WTC11 (cell line): ENCODE measurements at regions not wholly inside any gene's neighbourhood (a gene's known extent, or its start where the extent isn't known, plus 50 kb on each side); places are given as distances from the start of the nearest gene placed in this dataset.

Experiments used
- ATAC-seq: fragments of 200-7000 bp; cut with Tn5 transposase; 2 replicates; pipeline ENCODE4 v1.10.0; 2021; ENCODE audit warnings: mild to moderate bottlenecking, moderate library complexity
- CTCF ChIA-PET: fragments of 300-600 bp; sonication (Branson Sonifier 250); formaldehyde crosslinking; loops from one replicate; lab custom pipeline; 2021; ENCODE audit warnings: antibody characterized with exemption; lab: Charles Lee
- POLR2A ChIA-PET: fragments of 350-600 bp; sonication (Branson Sonifier 250); formaldehyde crosslinking; loops from one replicate; lab custom pipeline; 2021; ENCODE audit warnings: antibody characterized with exemption; lab: Charles Lee
- DNase-seq: peaks from one replicate; pipeline ENCODE4 v3.0.0; 2021; ENCODE audit warnings: low spot score
- H3K27ac Mint-ChIP-seq: 2 replicates; pipeline ENCODE4 v1.8.0; 2021; ENCODE audit warnings: mixed read lengths
- H3K27me3 Mint-ChIP-seq: 2 replicates; pipeline ENCODE4 v1.8.0; 2021; ENCODE audit warnings: low read depth, mild to moderate bottlenecking, moderate library complexity, mixed read lengths
- H3K36me3 Mint-ChIP-seq: 2 replicates; pipeline ENCODE4 v1.8.0; 2021; ENCODE audit warnings: mixed read lengths
- H3K4me1 Mint-ChIP-seq: 2 replicates; pipeline ENCODE4 v1.8.0; 2022; ENCODE audit warnings: mixed read lengths
- H3K4me3 Mint-ChIP-seq: 2 replicates; pipeline ENCODE4 v1.8.0; 2021; ENCODE audit warnings: mild to moderate bottlenecking, moderate library complexity, mixed read lengths
- H3K9me3 Mint-ChIP-seq: 2 replicates; pipeline ENCODE4 v1.8.0; 2021; ENCODE audit warnings: mixed read lengths
- CBFB ChIP-seq: sonication (generic); formaldehyde crosslinking; IDR thresholded peaks from 2 replicates; pipeline ENCODE4 v1.8.1; 2022; ENCODE audit warnings: mild to moderate bottlenecking, low read depth, missing genetic modification reagents
- ELF4 ChIP-seq: sonication (generic); formaldehyde crosslinking; IDR thresholded peaks from 2 replicates; pipeline ENCODE4 v1.8.1; 2022; ENCODE audit warnings: low read depth, mild to moderate bottlenecking, moderate library complexity, missing genetic modification reagents
- ESRRA ChIP-seq: sonication (generic); formaldehyde crosslinking; IDR thresholded peaks from 2 replicates; pipeline ENCODE4 v1.8.1; 2022; ENCODE audit warnings: mild to moderate bottlenecking, missing genetic modification reagents, borderline replicate concordance
- GABPB1 ChIP-seq: sonication (generic); formaldehyde crosslinking; IDR thresholded peaks from 2 replicates; pipeline ENCODE4 v1.8.1; 2023; ENCODE audit warnings: mild to moderate bottlenecking, missing genetic modification reagents
- GRHL2 ChIP-seq: fragments of 250-450 bp; sonication (Bioruptor Pico); IDR thresholded peaks from 2 replicates; pipeline ENCODE4 v1.8.0; 2022; ENCODE audit warnings: mild to moderate bottlenecking, moderate library complexity; ENCODE audit not compliant: insufficient replicate concordance, severe bottlenecking
- IRF1 ChIP-seq: sonication (generic); formaldehyde crosslinking; IDR thresholded peaks from 2 replicates; pipeline ENCODE4 v1.8.0; 2023; ENCODE audit warnings: missing genetic modification reagents
- JAZF1 ChIP-seq: fragments of 250-450 bp; sonication (Bioruptor Pico); IDR thresholded peaks from 2 replicates; pipeline ENCODE4 v1.9.0; 2021; ENCODE audit warnings: moderate library complexity, mild to moderate bottlenecking, inconsistent platforms
- NR1H2 ChIP-seq: sonication (generic); formaldehyde crosslinking; IDR thresholded peaks from 2 replicates; pipeline ENCODE4 v1.9.0; 2021; ENCODE audit warnings: mild to moderate bottlenecking, moderate library complexity, missing genetic modification reagents
- NR2C2 ChIP-seq: sonication (generic); formaldehyde crosslinking; IDR thresholded peaks from 2 replicates; pipeline ENCODE4 v1.8.0; 2022; ENCODE audit warnings: mild to moderate bottlenecking, missing genetic modification reagents
- OVOL2 ChIP-seq: fragments of 250-450 bp; sonication (Bioruptor Pico); IDR thresholded peaks from 2 replicates; pipeline ENCODE4 v1.9.0; 2021; ENCODE audit warnings: mild to moderate bottlenecking, borderline replicate concordance
- SOX15 ChIP-seq: fragments of 250-450 bp; sonication (Bioruptor Pico); IDR thresholded peaks from 2 replicates; pipeline ENCODE4 v1.9.0; 2021; ENCODE audit warnings: mild to moderate bottlenecking
- TEAD1 ChIP-seq: sonication (generic); formaldehyde crosslinking; IDR thresholded peaks from 2 replicates; pipeline ENCODE4 v1.8.0; 2022; ENCODE audit warnings: mild to moderate bottlenecking, missing genetic modification reagents
- USF2 ChIP-seq: sonication (generic); formaldehyde crosslinking; IDR thresholded peaks from 2 replicates; pipeline ENCODE4 v1.8.1; 2023; ENCODE audit warnings: mild to moderate bottlenecking, missing genetic modification reagents, moderate library complexity
- ZBTB21 ChIP-seq: sonication (generic); formaldehyde crosslinking; IDR thresholded peaks from 2 replicates; pipeline ENCODE4 v1.8.1; 2023; ENCODE audit warnings: mild to moderate bottlenecking, missing genetic modification reagents, borderline replicate concordance
- ZNF263 ChIP-seq: sonication (generic); formaldehyde crosslinking; IDR thresholded peaks from 2 replicates; pipeline ENCODE4 v1.8.1; 2022; ENCODE audit warnings: low read depth, mild to moderate bottlenecking, moderate library complexity, missing genetic modification reagents
- ZNF281 ChIP-seq: sonication (generic); formaldehyde crosslinking; IDR thresholded peaks from 2 replicates; pipeline ENCODE4 v1.8.0; 2023; ENCODE audit warnings: mild to moderate bottlenecking, missing genetic modification reagents
- ZSCAN18 ChIP-seq: fragments of 250-450 bp; sonication (Bioruptor Pico); IDR thresholded peaks from 2 replicates; pipeline ENCODE4 v2.1.2; 2022; ENCODE audit warnings: mild to moderate bottlenecking, moderate library complexity
- TF ChIP-seq, protein P1 (sequence below): fragments of 250-450 bp; sonication (Bioruptor Pico); IDR thresholded peaks from 2 replicates; pipeline ENCODE4 v1.8.0; 2021; ENCODE audit warnings: mild to moderate bottlenecking
- TF ChIP-seq, protein P2 (sequence below): sonication (generic); formaldehyde crosslinking; IDR thresholded peaks from 2 replicates; pipeline ENCODE4 v1.8.0; 2022; ENCODE audit warnings: mild to moderate bottlenecking, missing genetic modification reagents
- TF ChIP-seq, protein P3 (sequence below): sonication (generic); formaldehyde crosslinking; IDR thresholded peaks from 2 replicates; pipeline ENCODE4 v1.8.1; 2022; ENCODE audit warnings: mild to moderate bottlenecking, moderate library complexity, missing genetic modification reagents
- TF ChIP-seq, protein P4 (sequence below): sonication (generic); formaldehyde crosslinking; IDR thresholded peaks from 2 replicates; pipeline ENCODE4 v1.8.1; 2023; ENCODE audit warnings: mild to moderate bottlenecking, moderate library complexity, missing genetic modification reagents
- TF ChIP-seq, protein P5 (sequence below): fragments of 250-450 bp; sonication (Bioruptor Pico); IDR thresholded peaks from 2 replicates; pipeline ENCODE4 v1.9.0; 2021; ENCODE audit warnings: mild to moderate bottlenecking

DNA sequence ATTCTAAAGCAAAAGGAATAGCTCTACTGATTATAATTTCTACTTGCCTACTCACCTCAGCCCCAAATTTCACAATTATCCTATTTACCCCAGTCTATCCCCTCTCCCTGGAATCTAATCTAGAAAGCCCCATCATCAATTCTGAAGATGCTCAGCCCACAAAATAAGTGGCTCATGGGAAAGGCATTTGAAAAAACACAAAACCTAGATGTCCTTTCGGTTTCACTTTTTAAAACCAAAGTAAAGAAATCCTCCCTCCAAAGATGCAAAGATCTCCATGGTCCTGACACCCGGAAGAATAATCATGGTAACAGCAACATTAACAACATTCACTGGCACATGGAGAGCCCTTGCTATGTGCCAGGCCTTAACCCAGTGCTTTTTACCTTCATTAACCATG, 224.8 kb downstream of the FGFR2 start (continued):
- TF ChIP-seq, protein P1, sequence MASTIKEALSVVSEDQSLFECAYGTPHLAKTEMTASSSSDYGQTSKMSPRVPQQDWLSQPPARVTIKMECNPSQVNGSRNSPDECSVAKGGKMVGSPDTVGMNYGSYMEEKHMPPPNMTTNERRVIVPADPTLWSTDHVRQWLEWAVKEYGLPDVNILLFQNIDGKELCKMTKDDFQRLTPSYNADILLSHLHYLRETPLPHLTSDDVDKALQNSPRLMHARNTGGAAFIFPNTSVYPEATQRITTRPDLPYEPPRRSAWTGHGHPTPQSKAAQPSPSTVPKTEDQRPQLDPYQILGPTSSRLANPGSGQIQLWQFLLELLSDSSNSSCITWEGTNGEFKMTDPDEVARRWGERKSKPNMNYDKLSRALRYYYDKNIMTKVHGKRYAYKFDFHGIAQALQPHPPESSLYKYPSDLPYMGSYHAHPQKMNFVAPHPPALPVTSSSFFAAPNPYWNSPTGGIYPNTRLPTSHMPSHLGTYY (CRISPR knock-in tag) = no peak
- TF ChIP-seq JAZF1 (CRISPR knock-in tag) (no peak), USF2 (CRISPR knock-in tag) (no peak), GRHL2 (CRISPR knock-in tag) (no peak), NR1H2 (CRISPR knock-in tag) (no peak), GABPB1 (no peak)
- TF ChIP-seq, protein P2, sequence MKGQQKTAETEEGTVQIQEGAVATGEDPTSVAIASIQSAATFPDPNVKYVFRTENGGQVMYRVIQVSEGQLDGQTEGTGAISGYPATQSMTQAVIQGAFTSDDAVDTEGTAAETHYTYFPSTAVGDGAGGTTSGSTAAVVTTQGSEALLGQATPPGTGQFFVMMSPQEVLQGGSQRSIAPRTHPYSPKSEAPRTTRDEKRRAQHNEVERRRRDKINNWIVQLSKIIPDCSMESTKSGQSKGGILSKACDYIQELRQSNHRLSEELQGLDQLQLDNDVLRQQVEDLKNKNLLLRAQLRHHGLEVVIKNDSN = no peak

- ChIA-PET POLR2A (no interaction called here), CTCF (no interaction called here)
- Mint-ChIP-seq H3K27me3 (no peaks in the 10 kb centered on the region), H3K27ac (no peak overlapping the region), H3K4me3 (no peak overlapping the region), H3K36me3 (no peaks in the 10 kb centered on the region), H3K9me3 (no peaks in the 10 kb centered on the region), H3K4me1 (no peaks in the 10 kb centered on the region)
- ATAC-seq (no peak), DNase-seq (no peak)
- TF ChIP-seq, protein P3, sequence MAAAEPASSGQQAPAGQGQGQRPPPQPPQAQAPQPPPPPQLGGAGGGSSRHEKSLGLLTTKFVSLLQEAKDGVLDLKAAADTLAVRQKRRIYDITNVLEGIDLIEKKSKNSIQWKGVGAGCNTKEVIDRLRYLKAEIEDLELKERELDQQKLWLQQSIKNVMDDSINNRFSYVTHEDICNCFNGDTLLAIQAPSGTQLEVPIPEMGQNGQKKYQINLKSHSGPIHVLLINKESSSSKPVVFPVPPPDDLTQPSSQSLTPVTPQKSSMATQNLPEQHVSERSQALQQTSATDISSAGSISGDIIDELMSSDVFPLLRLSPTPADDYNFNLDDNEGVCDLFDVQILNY (CRISPR knock-in tag) = no peak
- TF ChIP-seq, protein P4, sequence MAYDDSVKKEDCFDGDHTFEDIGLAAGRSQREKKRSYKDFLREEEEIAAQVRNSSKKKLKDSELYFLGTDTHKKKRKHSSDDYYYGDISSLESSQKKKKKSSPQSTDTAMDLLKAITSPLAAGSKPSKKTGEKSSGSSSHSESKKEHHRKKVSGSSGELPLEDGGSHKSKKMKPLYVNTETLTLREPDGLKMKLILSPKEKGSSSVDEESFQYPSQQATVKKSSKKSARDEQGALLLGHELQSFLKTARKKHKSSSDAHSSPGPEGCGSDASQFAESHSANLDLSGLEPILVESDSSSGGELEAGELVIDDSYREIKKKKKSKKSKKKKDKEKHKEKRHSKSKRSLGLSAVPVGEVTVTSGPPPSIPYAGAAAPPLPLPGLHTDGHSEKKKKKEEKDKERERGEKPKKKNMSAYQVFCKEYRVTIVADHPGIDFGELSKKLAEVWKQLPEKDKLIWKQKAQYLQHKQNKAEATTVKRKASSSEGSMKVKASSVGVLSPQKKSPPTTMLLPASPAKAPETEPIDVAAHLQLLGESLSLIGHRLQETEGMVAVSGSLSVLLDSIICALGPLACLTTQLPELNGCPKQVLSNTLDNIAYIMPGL = no peak
- TF ChIP-seq ZNF281 (CRISPR knock-in tag) (no peak), ZBTB21 (CRISPR knock-in tag) (no peak), ZNF263 (no peak), CBFB (CRISPR knock-in tag) (no peak)
Measured at GRCh38 chr10:121374121-121374520, 224.1 kb downstream of the FGFR2 start.

DNA sequence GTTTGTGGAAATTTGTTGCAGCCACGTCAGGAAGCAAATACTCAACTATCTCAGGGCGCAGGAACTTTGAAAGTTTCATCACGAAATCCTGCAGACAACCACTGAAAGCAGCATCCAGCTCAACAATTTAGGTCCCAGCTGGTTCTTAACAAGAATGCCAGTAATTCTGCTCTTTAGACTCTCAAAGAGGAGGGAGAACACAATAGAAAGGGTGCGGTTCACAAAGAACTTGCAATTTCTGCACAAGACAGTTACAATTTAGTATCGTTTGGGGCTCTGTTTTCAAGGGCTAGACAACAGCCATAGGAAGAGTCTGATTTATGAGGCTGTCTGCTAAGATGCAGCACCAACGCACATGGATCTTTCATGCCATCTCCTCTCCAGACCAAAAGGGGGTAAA, 223.1 kb downstream of the FGFR2 start:
- H3K36me3 Mint-ChIP-seq = no peaks in the 10 kb centered on the region
- no peak for ATAC-seq
- no peaks in the 10 kb centered on the region for H3K27me3 Mint-ChIP-seq
- no peak for DNase-seq
- no peaks in the 10 kb centered on the region for H3K9me3 Mint-ChIP-seq
- ChIA-PET POLR2A (no interaction called here), CTCF (no interaction called here)
- no peak overlapping the region for H3K4me3 Mint-ChIP-seq
- H3K27ac Mint-ChIP-seq = no peak overlapping the region
- no peaks in the 10 kb centered on the region for H3K4me1 Mint-ChIP-seq
- TF ChIP-seq OVOL2 (CRISPR knock-in tag) (no peak), TEAD1 (CRISPR knock-in tag) (no peak), NR2C2 (CRISPR knock-in tag) (no peak), IRF1 (no peak), ESRRA (no peak), ZSCAN18 (no peak), SOX15 (no peak), ELF4 (CRISPR knock-in tag) (no peak)
- TF ChIP-seq, protein P5, sequence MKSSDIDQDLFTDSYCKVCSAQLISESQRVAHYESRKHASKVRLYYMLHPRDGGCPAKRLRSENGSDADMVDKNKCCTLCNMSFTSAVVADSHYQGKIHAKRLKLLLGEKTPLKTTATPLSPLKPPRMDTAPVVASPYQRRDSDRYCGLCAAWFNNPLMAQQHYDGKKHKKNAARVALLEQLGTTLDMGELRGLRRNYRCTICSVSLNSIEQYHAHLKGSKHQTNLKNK (CRISPR knock-in tag) = no peak
- TF ChIP-seq, protein P1 (CRISPR knock-in tag) = no peak
